ENCODE measurements at regions not wholly inside any gene's neighbourhood (a gene's known extent, or its start where the extent isn't known, plus 50 kb on each side); places are given as distances from the start of the nearest gene placed in this dataset.
A peak's percentile ranks its signal among the peaks of the same experiment; 100 is the strongest.

DNA sequence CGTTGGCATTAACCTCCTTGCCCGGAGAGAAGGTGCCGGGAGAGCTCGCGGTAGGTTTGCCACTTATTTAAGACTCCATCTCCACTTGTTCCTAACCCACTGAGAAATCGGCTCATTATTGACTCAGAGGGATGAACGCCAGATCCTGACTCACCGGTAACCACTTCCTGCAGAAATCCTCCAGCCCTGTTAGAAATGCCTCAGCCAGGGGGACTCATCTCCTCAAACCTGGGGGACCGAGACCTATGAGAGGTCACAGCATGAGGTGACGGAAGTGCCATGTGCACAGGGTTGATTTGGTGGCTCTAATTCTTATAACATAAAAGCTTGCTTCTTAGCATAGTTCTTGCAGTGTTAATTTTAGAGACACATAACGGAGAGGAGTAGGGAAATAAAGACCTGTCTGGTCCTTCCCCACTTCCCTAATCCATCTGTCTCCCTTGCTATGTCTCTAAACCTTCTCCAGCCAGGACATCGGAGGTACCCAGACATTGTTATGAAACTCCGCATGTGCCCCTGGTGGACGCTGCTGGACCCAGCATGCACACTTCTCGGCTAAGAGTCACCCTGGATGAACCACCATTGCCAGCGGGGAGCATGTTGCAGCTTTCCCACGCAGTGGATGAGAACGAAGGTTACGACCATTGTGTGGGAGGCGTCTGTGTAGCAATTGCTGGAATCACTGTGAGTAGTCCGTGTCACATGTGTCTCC, 158.9 kb downstream of the EFNB2 start:
- H3K27me3 ChIP-seq (replicated peaks; ENCODE audit: control insufficient read depth, insufficient read depth, low read length) = no peaks in the 10 kb centered on the region
- no peak overlapping the region for H3K4me3 ChIP-seq (replicated peaks; ENCODE audit: low read depth, low read length)
- no peaks in the 10 kb centered on the region for H3K36me3 ChIP-seq (ENCODE audit: control insufficient read depth, insufficient read depth, low read length)
- TF ChIP-seq, protein P1, sequence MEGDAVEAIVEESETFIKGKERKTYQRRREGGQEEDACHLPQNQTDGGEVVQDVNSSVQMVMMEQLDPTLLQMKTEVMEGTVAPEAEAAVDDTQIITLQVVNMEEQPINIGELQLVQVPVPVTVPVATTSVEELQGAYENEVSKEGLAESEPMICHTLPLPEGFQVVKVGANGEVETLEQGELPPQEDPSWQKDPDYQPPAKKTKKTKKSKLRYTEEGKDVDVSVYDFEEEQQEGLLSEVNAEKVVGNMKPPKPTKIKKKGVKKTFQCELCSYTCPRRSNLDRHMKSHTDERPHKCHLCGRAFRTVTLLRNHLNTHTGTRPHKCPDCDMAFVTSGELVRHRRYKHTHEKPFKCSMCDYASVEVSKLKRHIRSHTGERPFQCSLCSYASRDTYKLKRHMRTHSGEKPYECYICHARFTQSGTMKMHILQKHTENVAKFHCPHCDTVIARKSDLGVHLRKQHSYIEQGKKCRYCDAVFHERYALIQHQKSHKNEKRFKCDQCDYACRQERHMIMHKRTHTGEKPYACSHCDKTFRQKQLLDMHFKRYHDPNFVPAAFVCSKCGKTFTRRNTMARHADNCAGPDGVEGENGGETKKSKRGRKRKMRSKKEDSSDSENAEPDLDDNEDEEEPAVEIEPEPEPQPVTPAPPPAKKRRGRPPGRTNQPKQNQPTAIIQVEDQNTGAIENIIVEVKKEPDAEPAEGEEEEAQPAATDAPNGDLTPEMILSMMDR (IDR thresholded peaks at IDR 0.05; ENCODE audit: insufficient read depth, low read length, poor library complexity, severe bottlenecking) = no peak
- DNase-seq (ENCODE audit: extremely low read depth, insufficient read length) = no peak

GRCh38 chr13:106375085-106375484, 160.4 kb downstream of the EFNB2 start:
- Histone ChIP-seq H3K36me3 (ENCODE audit: control insufficient read depth, insufficient read depth, low read length) (no peaks in the 10 kb centered on the region), H3K4me3 (replicated peaks; ENCODE audit: low read depth, low read length) (no peak overlapping the region), H3K27me3 (replicated peaks; ENCODE audit: control insufficient read depth, insufficient read depth, low read length) (no peaks in the 10 kb centered on the region)
- no peak for DNase-seq (ENCODE audit: extremely low read depth, insufficient read length)
- TF ChIP-seq, protein P1 (IDR thresholded peaks at IDR 0.05; ENCODE audit: insufficient read depth, low read length, poor library complexity, severe bottlenecking) = no peak

- no peak for DNase-seq (ENCODE audit: extremely low read depth, insufficient read length)
- Histone ChIP-seq H3K27me3 (replicated peaks; ENCODE audit: control insufficient read depth, insufficient read depth, low read length) (no peaks in the 10 kb centered on the region), H3K4me3 (replicated peaks; ENCODE audit: low read depth, low read length) (no peak overlapping the region), H3K36me3 (ENCODE audit: control insufficient read depth, insufficient read depth, low read length) (no peaks in the 10 kb centered on the region)
- TF ChIP-seq, protein P1 (IDR thresholded peaks at IDR 0.05; ENCODE audit: insufficient read depth, low read length, poor library complexity, severe bottlenecking) = no peak
These were observed 160.8 kb downstream of the EFNB2 start for GRCh38 chr13:106374631-106375030.

DNA sequence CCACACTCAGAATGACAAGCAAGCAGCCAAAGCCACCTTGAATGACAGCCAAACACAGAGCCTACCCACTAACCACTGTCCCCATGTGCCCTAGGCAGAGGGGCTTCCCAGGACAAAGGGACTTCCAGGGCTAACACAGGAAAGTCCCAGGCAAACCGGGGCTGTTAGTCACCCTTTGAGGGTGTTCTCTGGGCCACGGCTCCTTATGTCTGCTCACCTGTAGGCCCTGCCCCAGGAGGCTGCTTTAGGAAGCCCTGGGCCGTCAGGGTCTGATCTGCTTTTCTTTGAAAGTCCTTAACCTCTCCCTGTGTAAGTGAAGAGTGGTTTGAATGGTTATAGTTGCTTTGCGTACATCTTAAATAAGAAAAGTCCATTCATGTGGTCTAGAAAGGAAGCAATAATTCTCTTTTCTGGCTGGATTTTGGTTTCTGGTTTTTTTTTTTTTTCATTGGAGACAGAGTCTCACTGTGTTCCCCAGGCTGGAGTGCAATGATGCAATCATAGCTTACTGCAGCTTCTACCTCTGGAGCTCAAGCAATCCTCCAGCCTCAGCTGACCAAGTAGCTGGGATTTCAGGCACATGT, 161.4 kb downstream of the EFNB2 start:
- H3K27me3 ChIP-seq (replicated peaks; ENCODE audit: control insufficient read depth, insufficient read depth, low read length) = no peaks in the 10 kb centered on the region
- no peaks in the 10 kb centered on the region for H3K36me3 ChIP-seq (ENCODE audit: control insufficient read depth, insufficient read depth, low read length)
- H3K4me3 ChIP-seq (replicated peaks; ENCODE audit: low read depth, low read length) = no peak overlapping the region
- DNase-seq (ENCODE audit: extremely low read depth, insufficient read length) = peak; percentile 24
- TF ChIP-seq, protein P1 (IDR thresholded peaks at IDR 0.05; ENCODE audit: insufficient read depth, low read length, poor library complexity, severe bottlenecking) = no peak

DNA sequence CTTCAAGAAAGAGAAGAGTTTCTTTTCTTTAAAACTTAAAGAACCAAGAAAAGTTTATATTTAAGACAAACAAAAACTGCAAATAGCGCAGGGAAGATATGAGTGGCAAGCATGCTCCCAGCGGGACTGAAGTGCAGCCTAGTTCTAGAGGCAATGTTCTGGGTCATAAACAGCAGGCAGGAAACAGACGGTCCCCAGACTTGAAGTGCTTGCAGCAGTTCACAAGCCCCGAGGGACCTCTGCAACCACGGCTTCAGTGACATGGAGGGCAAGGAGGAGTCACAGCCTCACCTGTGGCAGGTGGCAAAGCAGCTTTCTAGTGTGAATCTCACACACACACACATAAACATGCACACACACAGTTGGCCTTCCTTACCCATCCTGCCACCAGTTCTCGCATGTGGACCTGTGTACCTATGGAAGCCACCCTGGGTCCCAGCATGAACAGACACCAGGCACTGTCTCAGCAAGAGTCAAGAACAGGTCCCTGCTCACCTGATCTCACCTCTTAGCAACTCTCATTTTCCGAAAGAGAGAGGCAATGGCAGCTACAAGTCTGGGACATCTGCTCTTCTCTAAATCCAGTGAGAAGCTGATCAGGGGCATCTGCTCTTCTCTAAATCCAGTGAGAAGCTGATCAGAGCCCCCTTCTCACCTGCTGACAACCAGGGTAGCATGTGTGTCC, 162.0 kb downstream of the EFNB2 start:
- Histone ChIP-seq H3K4me3 (replicated peaks; ENCODE audit: low read depth, low read length) (no peak overlapping the region), H3K27me3 (replicated peaks; ENCODE audit: control insufficient read depth, insufficient read depth, low read length) (no peaks in the 10 kb centered on the region), H3K36me3 (ENCODE audit: control insufficient read depth, insufficient read depth, low read length) (no peaks in the 10 kb centered on the region)
- peak; percentile 19 for DNase-seq (ENCODE audit: extremely low read depth, insufficient read length)
- TF ChIP-seq, protein P1 (IDR thresholded peaks at IDR 0.05; ENCODE audit: insufficient read depth, low read length, poor library complexity, severe bottlenecking) = no peak
